ENCODE measurements at regions not wholly inside any gene's neighbourhood (a gene's known extent, or its start where the extent isn't known, plus 50 kb on each side); places are given as distances from the start of the nearest gene placed in this dataset.
A peak's percentile ranks its signal among the peaks of the same experiment; 100 is the strongest.

GRCh38 chr10:78766603-78767002, 302.2 kb upstream of the ZMIZ1 start:
- no peaks in the 10 kb centered on the region for H3K36me3 ChIP-seq (ENCODE audit: control insufficient read depth, insufficient read depth, low read length)
- H3K4me3 ChIP-seq (replicated peaks in 1 of 4; ENCODE audit: control extremely low read depth in 1 of 4, insufficient read depth in 1 of 4, low read depth in 3 of 4, low read length in 4 of 4), result no peak overlapping the region
- H3K4me1 ChIP-seq (ENCODE audit: control insufficient read depth, extremely low read depth, insufficient read depth, low read length), result no peaks in the 10 kb centered on the region
- H3K27ac ChIP-seq (ENCODE audit: insufficient read depth, low read length), result no peak overlapping the region
- DNase-seq (ENCODE audit: low read depth in 2 of 2), result no peak
- peaks cover 8% of the 10 kb centered on the region for H3K27me3 ChIP-seq (ENCODE audit: control insufficient read depth, insufficient read depth, low read length)
- H3K9ac ChIP-seq (ENCODE audit: insufficient read depth, low read length), result no peak overlapping the region
- H2AFZ ChIP-seq (ENCODE audit: low read length), result no peak overlapping the region
- H3K4me2 ChIP-seq (ENCODE audit: extremely low read depth, insufficient read depth, low read length), result no peak overlapping the region
- no peaks in the 10 kb centered on the region for H4K20me1 ChIP-seq (ENCODE audit: control insufficient read depth, extremely low read depth, insufficient read depth, low read length)
- H3K79me2 ChIP-seq (ENCODE audit: control insufficient read depth, insufficient read depth, low read length), result no peaks in the 10 kb centered on the region
- TF ChIP-seq EZH2 (IDR thresholded peaks at IDR 0.05; ENCODE audit: low read length, missing control alignments) (no peak), CTCF (conservative IDR thresholded peaks at IDR 0.05 in 1 of 2, IDR thresholded peaks at IDR 0.05 in 1 of 2; ENCODE audit: low read depth in 1 of 2, low read length in 2 of 2) (no peak)
- no peaks in the 10 kb centered on the region for H3K9me3 ChIP-seq (ENCODE audit: control insufficient read depth, insufficient read depth, low read depth, low read length)

GRCh38 chr10:78768041-78768835, 300.5 kb upstream of the ZMIZ1 start:
- H3K36me3 ChIP-seq (ENCODE audit: control insufficient read depth, insufficient read depth, low read length), result no peaks in the 10 kb centered on the region
- no peaks in the 10 kb centered on the region for H3K4me1 ChIP-seq (ENCODE audit: control insufficient read depth, extremely low read depth, insufficient read depth, low read length)
- H3K4me3 ChIP-seq (replicated peaks in 1 of 4; ENCODE audit: control extremely low read depth in 1 of 4, insufficient read depth in 1 of 4, low read depth in 3 of 4, low read length in 4 of 4), result no peak overlapping the region
- no peaks in the 10 kb centered on the region for H3K79me2 ChIP-seq (ENCODE audit: control insufficient read depth, insufficient read depth, low read length)
- H3K9me3 ChIP-seq (ENCODE audit: control insufficient read depth, insufficient read depth, low read depth, low read length), result no peaks in the 10 kb centered on the region
- DNase-seq (ENCODE audit: low read depth in 2 of 2), result peak in 1 of 2 donors; percentile 39
- H3K4me2 ChIP-seq (ENCODE audit: extremely low read depth, insufficient read depth, low read length), result no peak overlapping the region
- peaks cover 8% of the 10 kb centered on the region for H3K27me3 ChIP-seq (ENCODE audit: control insufficient read depth, insufficient read depth, low read length)
- H4K20me1 ChIP-seq (ENCODE audit: control insufficient read depth, extremely low read depth, insufficient read depth, low read length), result no peaks in the 10 kb centered on the region
- H3K27ac ChIP-seq (ENCODE audit: insufficient read depth, low read length), result no peak overlapping the region
- no peak for TF ChIP-seq EZH2 (IDR thresholded peaks at IDR 0.05; ENCODE audit: low read length, missing control alignments)
- TF ChIP-seq CTCF (conservative IDR thresholded peaks at IDR 0.05 in 1 of 2, IDR thresholded peaks at IDR 0.05 in 1 of 2; ENCODE audit: low read depth in 1 of 2, low read length in 2 of 2), result no peak
- no peak overlapping the region for H2AFZ ChIP-seq (ENCODE audit: low read length)
- H3K9ac ChIP-seq (ENCODE audit: insufficient read depth, low read length), result no peak overlapping the region

DNA sequence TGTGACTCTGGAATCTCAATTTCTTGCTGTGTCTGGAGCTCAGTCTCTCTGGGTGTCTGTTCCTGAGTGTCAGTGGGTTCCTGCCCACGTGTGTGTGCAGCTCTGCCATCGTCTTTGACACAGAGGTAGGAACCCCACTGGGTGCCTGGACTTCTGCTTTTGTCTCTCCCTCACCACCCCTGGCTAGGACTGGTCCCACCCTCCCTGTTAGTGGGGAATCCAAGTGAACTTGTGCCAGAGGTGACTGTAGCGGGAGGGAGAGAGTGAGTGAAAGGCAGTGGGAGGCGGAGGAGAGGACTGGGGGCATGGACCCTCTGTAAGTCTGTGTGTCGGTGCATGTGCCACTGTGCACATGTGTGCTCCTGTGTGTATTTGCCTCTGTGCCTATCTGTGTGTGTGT, 299.9 kb upstream of the ZMIZ1 start:
- Histone ChIP-seq H3K4me3 (replicated peaks in 1 of 4; ENCODE audit: control extremely low read depth in 1 of 4, insufficient read depth in 1 of 4, low read depth in 3 of 4, low read length in 4 of 4) (no peak overlapping the region), H3K4me2 (ENCODE audit: extremely low read depth, insufficient read depth, low read length) (no peak overlapping the region), H3K79me2 (ENCODE audit: control insufficient read depth, insufficient read depth, low read length) (no peaks in the 10 kb centered on the region), H3K27ac (ENCODE audit: insufficient read depth, low read length) (no peak overlapping the region), H3K9ac (ENCODE audit: insufficient read depth, low read length) (no peak overlapping the region), H3K9me3 (ENCODE audit: control insufficient read depth, insufficient read depth, low read depth, low read length) (no peaks in the 10 kb centered on the region), H3K36me3 (ENCODE audit: control insufficient read depth, insufficient read depth, low read length) (no peaks in the 10 kb centered on the region), H3K4me1 (ENCODE audit: control insufficient read depth, extremely low read depth, insufficient read depth, low read length) (no peaks in the 10 kb centered on the region), H3K27me3 (ENCODE audit: control insufficient read depth, insufficient read depth, low read length) (peaks cover 8% of the 10 kb centered on the region), H4K20me1 (ENCODE audit: control insufficient read depth, extremely low read depth, insufficient read depth, low read length) (no peaks in the 10 kb centered on the region), H2AFZ (ENCODE audit: low read length) (no peak overlapping the region)
- no peak for TF ChIP-seq CTCF (conservative IDR thresholded peaks at IDR 0.05 in 1 of 2, IDR thresholded peaks at IDR 0.05 in 1 of 2; ENCODE audit: low read depth in 1 of 2, low read length in 2 of 2)
- TF ChIP-seq EZH2 (IDR thresholded peaks at IDR 0.05; ENCODE audit: low read length, missing control alignments), result no peak
- no peak for DNase-seq (ENCODE audit: low read depth in 2 of 2)
